NCI-H82 treated with DMSO at 0.1 percent for 48 hours (cell line): ENCODE measurements at regions not wholly inside any gene's neighbourhood (a gene's known extent, or its start where the extent isn't known, plus 50 kb on each side); places are given as distances from the start of the nearest gene placed in this dataset.
"Not testable (repeated sequence)": the region's sequence is repeated elsewhere in the genome, so short reads cannot be mapped to it uniquely, and the experiment has no call there.

ENCODE experiments used
- DNase-seq: peaks from one replicate; lab custom pipeline; 2025; ENCODE audit not compliant: unreplicated experiment; lab: John Stamatoyannopoulos, UW

- no peak for DNase-seq
Measured at GRCh38 chr6:19713411-19713810, 123.8 kb upstream of the ID4 start.

- no peak for DNase-seq
Measured at GRCh38 chr6:19713984-19714383, 123.2 kb upstream of the ID4 start.

- DNase-seq = no peak
Measured at GRCh38 chr6:19714434-19715166, 122.6 kb upstream of the ID4 start.

GRCh38 chr6:19715167-19715551 is 122.0 kb upstream of the ID4 start:
- peak; percentile 33 for DNase-seq

GRCh38 chr6:19719691-19720128 is 117.5 kb upstream of the ID4 start:
- peak; percentile 96 for DNase-seq

GRCh38 chr6:19721766-19722377 is 115.3 kb upstream of the ID4 start:
- DNase-seq = no peak

- DNase-seq = no peak
Measured at GRCh38 chr6:19722999-19723398, 114.2 kb upstream of the ID4 start.

GRCh38 chr6:19723545-19723944 is 113.6 kb upstream of the ID4 start:
- no peak for DNase-seq

- not testable (repeated sequence) for DNase-seq
Measured at GRCh38 chr6:19725436-19725835, 111.7 kb upstream of the ID4 start.

GRCh38 chr6:19731282-19731681 is 105.9 kb upstream of the ID4 start:
- DNase-seq = no peak

GRCh38 chr6:19734061-19734460 is 103.1 kb upstream of the ID4 start:
- DNase-seq = no peak

GRCh38 chr6:19734519-19734918 is 102.7 kb upstream of the ID4 start:
- no peak for DNase-seq

- peak; percentile 48 for DNase-seq
Measured at GRCh38 chr6:19736066-19736465, 101.1 kb upstream of the ID4 start.

- peak; percentile 92 for DNase-seq
Measured at GRCh38 chr6:19738010-19738409, 99.2 kb upstream of the ID4 start.

- no peak for DNase-seq
Measured at GRCh38 chr6:19749722-19750121, 87.4 kb upstream of the ID4 start.

GRCh38 chr6:19752746-19753145 is 84.4 kb upstream of the ID4 start:
- no peak for DNase-seq

GRCh38 chr6:19753826-19754225 is 83.3 kb upstream of the ID4 start:
- peak; percentile 90 for DNase-seq

GRCh38 chr6:19754686-19755085 is 82.5 kb upstream of the ID4 start:
- DNase-seq = no peak

GRCh38 chr6:19755181-19755580 is 82.0 kb upstream of the ID4 start:
- no peak for DNase-seq

- DNase-seq = no peak
Measured at GRCh38 chr6:19757036-19757435, 80.1 kb upstream of the ID4 start.

GRCh38 chr6:19759117-19759880 is 77.9 kb upstream of the ID4 start:
- no peak for DNase-seq

- DNase-seq = no peak
Measured at GRCh38 chr6:19761121-19761520, 76.0 kb upstream of the ID4 start.
